HG03521 (cell line): ENCODE measurements at regions not wholly inside any gene's neighbourhood (a gene's known extent, or its start where the extent isn't known, plus 50 kb on each side); places are given as distances from the start of the nearest gene placed in this dataset.
"Not testable (repeated sequence)": the region's sequence is repeated elsewhere in the genome, so short reads cannot be mapped to it uniquely, and the experiment has no call there.

ENCODE experiments used
- ATAC-seq: cut with Tn5 transposase; IDR thresholded peaks from one replicate; pipeline ENCODE4 v1.9.1; 2021; ENCODE audit warnings: mild to moderate bottlenecking, moderate library complexity; ENCODE audit not compliant: unreplicated experiment

DNA sequence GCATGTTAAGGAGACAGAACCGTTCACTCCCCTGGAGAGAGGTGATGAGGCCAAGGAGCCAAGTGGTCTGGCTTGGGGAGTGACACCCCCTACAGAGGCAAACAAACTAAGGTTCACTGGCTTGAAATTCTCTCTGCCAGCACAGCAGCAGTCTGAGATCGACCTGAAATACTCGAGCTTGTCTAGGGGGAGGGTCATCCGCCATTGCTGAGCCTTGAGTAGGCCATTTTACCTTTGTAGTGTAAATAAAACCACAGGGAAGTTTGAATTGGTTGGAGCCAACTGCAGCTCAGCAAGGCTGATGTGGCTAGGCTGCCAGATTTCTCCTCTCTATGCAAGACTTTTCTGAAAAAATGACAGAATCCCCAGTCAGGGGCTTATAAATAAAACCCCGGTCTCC lies 52.9 kb downstream of the CDY2B start:
- not testable (repeated sequence) for ATAC-seq

DNA sequence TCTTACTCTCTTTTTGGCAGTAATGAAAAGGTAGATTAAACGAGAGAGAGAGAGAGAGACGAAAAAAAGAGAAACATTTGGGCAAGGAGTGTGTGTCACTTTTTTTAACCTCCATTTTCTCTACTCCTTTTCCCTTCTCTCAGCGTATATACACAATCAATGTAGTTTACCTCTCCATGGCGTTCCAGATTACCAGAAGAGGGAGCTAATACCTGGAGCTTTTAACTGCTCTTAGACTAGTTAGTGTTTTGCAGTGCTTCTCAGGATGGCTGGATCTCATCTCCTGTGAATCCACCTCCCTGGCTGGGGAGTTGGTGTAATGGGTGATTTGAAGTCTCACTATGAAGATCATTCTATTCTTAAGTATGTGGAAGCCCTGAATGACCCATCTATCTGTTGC lies 60.3 kb downstream of the CDY2B start:
- ATAC-seq: not testable (repeated sequence)

DNA sequence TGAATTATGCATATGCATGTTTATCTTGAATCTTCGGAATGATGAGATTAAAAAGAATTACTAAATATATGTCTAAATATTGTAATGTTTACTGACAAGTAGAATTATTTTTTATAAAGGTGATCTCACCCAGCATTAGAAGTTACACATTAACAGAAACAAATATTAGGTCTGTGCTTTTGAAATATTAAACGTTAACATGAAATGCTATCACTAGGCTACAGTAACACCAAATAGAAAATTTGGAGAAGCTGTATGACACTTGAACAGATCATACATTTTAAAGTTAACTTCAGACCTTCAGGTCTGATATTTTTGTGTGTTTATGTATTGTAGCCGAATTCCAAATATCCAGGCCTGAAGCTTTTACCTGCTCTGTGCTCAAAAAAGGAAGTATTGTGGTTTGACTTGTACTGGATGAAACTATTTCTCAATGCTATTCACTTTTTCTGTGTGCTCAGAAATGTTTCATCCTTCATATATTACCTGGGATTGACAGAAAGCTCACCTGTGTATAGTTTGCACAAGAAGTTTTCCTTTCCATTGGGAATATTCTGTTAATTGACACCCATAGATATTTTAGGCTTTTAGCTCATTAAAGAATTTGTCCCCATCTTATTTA lies 60.9 kb downstream of the CDY2B start:
- not testable (repeated sequence) for ATAC-seq

DNA sequence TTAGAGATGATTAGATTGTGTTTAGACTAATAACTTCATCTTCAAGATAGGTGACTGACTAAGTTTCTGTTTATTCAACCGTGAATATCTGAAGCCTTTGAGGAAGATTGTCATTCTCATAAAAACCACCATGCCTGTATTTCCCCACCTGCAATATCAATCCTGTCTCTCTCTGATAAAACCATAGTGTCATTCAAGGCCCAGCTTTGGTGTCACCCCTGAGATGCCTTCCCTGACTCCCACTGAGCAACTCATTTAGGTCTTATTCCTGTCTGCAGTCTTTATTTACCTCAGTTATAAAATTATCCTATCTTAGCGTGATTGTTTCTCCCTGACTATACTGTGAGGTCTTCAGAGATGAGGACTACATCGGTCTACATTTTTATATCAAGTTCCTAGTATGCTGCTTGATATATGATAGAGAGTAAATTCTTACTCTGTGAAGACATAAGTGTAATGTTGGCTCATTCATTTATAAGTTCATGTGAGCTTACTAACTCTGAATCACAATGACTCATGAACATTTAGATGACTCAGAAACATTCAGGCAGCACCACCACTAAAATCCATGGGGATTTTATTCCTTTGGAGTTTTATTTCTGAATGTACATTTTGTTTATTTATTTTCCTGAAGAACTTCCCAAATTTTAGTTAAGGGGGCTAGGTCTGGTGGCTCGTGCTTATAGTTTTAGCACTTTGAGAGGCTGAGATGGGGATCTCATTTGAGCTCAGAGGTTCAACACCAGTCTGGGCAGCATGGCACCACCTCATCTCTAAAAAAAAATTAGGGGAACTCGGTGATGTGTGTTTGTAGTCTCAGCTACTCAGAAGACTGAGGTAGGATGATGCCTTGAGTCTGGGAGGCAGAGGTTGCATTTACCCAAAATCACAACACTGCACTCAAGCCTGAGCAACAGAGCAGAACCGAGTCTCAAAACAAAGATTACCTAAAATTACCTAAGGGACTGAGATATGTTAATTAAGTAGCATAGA lies 62.6 kb downstream of the CDY2B start:
- not testable (repeated sequence) for ATAC-seq

DNA sequence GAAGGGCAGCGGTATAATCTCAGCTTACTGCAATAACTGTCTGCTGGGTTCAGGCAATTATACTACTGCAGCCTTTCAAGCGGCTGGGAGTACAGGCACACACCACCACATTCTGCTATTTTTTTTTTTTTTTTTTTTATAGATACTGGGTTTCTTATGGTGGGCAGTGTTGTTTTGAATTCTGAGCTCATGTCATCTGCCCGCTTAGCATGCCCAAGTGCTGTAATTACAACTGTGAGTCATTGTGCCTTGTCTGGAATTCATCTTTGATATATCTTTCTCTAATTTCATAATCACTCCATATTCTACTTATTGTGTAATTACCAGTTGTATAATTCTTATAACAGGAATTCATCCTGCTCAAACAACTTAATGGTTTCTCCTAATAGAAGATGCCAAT lies 67.4 kb downstream of the CDY2B start:
- not testable (repeated sequence) for ATAC-seq

DNA sequence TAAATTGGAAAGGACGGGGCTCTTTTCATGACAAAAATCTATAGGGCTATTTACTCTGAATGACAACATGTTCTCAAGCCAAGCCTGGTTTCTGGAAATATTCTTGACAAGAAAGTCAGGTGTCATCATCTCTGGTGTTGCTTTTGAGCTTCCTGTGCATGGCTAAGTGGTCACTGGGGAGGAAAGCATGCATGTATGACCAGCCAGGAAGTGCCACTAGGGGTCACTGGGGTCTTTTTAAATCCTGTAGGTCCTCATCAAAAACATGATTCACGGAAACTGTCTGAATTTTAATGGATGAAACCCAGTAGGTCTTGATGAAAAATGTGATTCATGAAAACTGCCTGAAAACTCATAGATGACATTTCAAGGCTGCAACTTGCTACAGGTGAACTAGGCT lies 80.1 kb downstream of the CDY2B start:
- ATAC-seq: not testable (repeated sequence)

DNA sequence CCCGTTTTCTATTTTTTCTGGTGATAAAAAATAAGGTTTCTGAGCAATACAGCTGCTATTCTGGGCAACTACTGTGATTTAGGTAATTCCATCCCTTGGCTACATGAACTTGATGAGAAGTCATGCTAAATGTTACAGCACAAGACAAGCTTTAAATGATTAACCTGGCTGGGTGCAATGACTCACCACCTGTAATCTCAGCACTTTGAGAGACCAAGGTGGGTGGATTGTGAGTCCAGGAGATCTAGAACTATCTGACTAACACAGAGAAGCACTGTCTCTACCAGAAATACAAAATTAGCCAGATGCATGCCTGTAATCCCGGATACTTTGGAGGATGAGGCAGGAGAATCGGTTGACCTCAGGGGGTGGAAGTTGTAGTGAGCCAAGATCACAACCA lies 92.8 kb downstream of the CDY2B start:
- ATAC-seq: not testable (repeated sequence)

DNA sequence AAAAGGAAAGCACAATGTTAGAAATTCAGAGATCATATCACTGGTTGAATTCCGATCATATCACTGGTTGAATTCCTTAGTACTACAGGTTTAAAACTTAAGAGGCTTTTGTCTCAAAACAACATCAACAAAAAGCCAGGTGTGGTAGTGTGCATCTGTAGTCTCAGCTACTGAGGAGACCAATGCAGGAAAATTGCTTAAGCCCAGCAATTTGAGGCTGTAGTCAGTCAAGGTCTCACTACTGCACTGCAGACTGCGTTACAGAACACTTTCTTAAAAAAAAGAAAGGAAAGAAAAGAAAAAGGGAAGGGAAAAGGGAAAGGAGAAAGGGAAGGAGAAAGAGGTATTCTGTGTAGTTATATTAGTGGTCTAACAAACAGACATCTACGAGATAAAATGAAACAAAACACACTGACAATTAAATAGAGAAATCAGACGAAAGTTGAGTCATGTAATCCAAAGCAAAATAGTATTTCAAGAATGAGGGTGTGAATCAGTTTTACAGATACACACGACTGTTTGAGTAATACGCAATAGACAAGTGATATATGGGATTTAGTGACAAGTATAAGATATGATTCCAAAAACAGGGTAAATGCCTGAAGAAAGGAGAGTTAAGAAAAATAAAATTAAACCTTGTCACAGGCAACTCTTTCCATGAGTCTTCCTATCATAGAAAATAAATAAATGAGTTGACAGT lies 113.9 kb downstream of the CDY2B start:
- ATAC-seq: not testable (repeated sequence)

DNA sequence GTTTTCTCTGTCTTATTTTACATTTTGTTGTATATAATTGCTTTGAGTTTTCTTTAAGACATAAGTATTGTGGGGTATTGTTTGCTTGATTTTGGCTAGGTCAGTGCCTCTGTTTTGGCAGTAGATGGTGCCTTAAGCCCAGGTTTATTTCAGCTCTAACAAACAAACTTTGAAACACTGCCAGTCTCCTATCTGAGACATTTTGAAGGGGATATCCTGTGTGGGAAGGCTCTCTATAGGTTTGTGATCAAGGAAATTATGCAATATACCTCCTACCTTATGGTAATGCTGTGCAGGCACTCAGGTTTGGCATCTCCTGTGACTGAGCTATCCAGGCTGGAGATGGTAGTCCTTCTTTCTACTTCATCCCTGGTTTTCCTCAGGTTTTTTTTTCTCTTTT lies 120.8 kb downstream of the CDY2B start:
- ATAC-seq: not testable (repeated sequence)

DNA sequence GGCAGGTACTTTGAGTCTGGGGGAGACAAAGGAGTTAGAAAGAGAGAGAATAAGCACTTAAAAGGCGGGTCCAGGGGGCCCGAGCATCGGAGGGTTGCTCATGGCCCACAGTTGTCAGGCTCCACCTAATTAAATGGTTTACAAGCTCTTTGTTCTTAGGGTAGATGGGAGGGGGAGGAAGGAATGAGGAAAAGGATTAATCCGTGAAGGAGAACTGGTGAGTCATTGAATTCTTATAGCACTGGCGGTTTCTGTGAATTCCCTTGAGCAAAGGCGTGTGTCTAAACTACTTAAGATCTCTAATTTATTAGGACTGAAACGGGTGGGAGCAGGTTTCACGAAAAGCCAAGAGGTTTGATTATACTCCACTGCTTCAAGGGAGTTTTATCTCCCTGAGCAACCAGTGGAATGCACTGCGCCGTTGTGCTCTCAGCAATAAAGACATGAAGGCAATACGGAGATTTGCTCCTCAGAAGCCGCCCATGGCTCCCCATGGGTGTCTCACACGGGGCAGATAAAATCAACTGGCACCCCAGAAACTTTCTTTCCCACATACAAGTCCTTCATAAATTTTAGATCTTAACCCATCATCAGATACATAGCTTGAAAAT lies 127.0 kb downstream of the CDY2B start:
- ATAC-seq: not testable (repeated sequence)

DNA sequence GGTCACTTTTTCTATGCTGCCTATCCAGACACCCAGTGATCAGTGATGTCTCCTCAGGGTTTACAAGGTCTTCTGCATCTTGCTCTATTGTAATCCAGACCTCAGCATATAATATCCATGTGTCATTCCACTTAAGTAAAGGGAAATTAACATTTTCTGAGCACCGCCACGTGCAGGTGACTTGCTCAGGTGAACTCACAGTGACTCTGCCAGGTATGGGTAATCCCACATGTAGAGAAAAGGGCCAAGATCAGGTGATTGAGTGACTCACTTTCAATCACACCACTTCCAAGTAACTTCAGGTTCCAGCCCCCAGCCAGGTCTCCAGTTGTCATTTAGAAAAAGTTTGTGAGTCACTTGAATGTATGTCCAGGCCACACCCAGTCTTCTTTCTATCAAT lies 140.2 kb downstream of the CDY2B start:
- not testable (repeated sequence) for ATAC-seq

DNA sequence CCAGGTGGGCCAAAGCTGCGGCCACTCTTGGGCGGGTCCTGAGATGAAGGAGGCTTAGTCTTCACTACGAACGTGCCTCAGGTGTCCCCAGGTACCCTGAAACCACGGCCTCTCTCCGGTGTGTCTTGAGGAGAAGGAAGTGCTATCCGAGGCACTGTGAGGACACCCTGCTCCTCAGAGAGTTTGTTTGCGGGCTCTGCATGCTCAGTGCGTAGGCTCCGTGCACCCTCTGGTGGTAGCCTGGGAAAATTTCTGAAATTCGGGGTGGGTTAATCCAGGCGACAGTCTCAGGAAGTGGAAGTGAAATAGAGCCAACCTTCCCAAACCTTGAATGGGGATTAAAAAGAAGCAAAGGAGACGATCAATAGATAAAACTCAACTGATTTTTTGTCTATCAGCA lies 150.5 kb downstream of the CDY2B start:
- ATAC-seq: not testable (repeated sequence)

DNA sequence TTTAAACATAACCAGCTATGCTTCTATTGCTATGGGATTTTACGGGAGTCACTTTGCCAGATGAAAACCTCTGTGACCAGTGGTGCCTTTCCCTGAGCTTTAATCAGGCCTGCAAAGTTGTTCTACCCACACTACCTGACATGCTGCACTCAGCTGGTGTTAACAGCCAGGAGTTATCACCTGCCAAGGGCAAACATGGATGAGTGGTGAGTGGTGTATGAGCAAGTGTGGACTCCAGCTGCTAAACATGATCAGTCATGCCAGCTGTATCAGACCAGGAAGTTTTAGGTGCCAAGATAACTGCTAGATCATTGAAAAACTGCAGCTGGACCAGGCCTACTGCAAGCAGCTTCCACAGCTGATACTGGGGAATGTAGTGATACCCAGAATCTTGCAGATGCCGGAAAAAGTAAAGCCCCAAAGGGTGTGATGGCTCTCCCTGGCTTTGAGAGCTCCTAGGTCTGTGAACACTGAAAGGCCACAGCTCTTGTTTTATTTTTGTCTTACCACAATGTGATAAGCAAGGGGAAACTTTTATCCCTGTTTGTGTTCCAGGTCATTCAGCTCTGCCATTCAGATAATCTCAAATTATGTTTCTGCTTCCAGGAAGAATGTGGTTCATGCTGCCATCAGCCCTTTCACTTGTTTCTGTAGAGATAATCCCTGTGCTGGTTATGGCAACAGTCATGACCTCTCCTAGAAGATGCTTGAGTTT lies 163.5 kb downstream of the CDY2B start:
- not testable (repeated sequence) for ATAC-seq

DNA sequence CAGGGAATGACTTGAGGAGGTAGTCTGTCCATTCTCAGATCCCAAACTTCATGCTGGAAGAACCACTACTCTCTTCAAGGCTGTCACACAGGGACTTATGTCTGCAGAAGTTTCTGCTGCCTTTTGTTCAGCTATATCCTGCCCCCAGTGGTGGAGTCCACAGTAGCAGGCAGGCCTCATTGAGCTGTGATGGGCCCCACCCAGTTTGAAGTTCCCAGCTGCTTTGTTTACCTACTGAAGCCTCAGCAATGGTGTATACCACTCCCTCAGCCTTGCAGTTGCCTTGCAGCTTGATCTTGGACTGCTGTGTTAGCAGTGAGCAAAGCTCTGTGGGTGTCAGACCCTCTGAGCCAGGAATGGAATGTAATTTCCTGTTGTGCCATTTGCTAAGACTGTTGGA lies 212.0 kb downstream of the CDY2B start:
- not testable (repeated sequence) for ATAC-seq

DNA sequence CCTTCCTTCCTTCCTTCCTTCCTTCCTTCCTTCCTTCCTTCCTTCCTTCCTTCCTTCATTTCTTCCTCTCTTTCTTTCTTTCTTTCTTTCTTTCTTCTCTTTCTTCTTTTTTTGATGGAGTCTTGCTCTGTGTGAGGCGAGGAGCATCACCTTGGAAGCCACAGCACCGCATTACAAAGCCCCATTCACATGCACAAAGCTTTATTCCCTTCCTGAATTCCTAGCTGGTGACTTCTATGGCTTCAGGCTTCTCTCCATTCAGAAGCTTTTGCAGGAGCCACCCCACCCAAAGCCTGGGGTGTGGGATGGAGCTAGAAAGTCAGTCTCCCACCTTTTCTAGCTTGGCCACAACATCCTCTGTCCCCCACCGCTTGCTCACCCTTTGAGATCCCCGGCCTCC lies 237.0 kb downstream of the CDY2B start:
- not testable (repeated sequence) for ATAC-seq

DNA sequence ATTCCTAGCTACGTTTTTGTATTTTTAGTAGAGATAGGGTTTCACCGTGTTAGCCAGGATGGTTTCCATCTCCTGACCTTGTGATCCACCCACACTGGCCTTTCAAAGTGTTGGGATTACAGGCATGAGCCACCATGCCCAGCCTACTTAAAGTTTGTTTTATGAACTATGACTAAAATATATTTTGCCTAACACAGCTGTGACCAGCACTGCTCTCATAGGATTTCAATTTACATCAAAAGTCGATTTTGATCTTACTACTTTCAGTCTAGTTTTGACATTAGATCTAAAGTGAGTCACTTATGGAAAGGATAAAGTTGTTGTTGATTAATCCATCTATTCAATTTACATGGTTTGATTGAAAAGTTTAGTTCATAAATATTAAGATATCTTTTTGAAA lies 245.5 kb downstream of the CDY2B start:
- ATAC-seq: not testable (repeated sequence)

DNA sequence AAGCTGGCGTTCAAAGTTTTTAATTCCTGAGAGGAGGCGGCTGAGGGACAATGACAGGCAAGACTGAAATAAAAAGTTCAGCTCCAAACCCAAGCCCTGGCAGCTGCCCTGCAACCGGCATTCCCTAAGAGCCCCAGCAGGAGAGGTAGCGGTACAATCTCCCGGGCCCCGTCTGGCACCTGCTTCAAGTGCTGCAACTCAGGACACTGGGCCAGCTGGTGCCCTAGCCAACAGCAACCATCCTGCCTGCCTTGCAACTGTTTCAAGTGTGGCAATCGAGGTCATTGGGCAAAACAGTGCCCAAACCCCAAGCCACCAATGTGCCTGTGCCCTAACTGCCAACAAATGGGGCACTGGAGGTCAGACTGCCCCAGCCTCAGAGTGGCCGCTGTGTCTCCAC lies 268.8 kb downstream of the CDY2B start:
- not testable (repeated sequence) for ATAC-seq

DNA sequence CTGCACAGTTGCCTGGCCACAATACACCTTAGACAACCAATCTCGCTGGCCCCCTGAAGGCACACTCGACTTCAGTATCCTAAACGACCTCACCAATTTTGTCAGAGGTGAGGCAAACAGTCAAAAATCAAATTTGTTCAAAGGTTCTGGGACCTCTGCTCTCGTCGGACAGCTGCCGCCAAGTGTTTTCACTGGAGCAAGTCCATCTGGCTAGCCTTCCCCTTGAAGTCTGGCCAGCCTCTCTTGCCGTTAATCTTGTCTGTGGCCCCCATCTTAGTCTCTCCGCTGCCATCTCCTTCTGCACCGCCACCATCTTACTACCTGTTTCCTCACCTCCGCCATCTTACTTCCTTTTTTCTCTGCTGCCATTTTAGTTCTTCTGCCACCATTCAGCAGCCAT lies 269.4 kb downstream of the CDY2B start:
- not testable (repeated sequence) for ATAC-seq

DNA sequence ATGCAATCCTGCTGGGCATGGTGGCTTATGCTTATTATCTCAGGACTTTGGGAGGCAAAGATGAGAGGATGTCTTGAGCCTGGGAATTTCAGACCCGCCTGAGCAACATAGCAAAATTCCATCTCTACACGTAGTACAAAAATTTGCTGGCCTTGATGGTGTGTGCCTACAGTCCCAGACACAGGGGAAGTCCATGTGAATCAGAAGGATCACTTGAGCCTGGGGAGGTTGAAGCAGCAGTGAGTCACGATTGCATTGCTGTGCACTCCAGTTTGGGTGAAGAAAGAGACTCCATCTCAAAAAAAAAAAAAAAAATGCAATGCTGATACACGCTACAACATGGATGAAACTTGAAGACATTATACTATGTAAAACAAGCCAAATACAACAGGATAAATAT lies 272.9 kb downstream of the CDY2B start:
- ATAC-seq: not testable (repeated sequence)

DNA sequence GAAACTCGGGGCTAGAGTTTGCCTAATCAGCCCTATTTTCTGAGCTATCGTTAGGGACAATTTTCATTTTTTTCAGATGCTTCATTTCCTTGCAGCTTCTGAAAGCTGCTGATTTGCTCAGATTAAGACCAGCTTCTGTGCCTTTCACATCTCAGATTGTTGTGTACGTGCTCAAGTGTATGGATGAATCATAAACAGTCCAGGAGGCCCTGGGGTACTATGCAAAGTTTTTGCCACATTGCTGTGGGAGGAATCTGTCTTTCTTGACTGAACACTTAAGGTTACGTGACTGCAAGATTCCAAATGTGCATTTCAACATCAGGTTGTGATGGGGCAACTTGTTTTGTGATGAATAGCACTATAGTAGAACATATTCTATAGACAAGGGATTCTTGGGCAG lies 280.8 kb downstream of the CDY2B start:
- not testable (repeated sequence) for ATAC-seq
